NOMO-1 treated with dmso at 0.1 percent for 144 hours (cell line): ENCODE measurements at regions not wholly inside any gene's neighbourhood (a gene's known extent, or its start where the extent isn't known, plus 50 kb on each side); places are given as distances from the start of the nearest gene placed in this dataset.
A peak's percentile ranks its signal among the peaks of the same experiment; 100 is the strongest.
"Not testable (repeated sequence)": the region's sequence is repeated elsewhere in the genome, so short reads cannot be mapped to it uniquely, and the experiment has no call there.

ENCODE experiments used
- DNase-seq: peaks from one replicate; lab custom pipeline; 2025; ENCODE audit not compliant: unreplicated experiment; lab: John Stamatoyannopoulos, UW

DNA sequence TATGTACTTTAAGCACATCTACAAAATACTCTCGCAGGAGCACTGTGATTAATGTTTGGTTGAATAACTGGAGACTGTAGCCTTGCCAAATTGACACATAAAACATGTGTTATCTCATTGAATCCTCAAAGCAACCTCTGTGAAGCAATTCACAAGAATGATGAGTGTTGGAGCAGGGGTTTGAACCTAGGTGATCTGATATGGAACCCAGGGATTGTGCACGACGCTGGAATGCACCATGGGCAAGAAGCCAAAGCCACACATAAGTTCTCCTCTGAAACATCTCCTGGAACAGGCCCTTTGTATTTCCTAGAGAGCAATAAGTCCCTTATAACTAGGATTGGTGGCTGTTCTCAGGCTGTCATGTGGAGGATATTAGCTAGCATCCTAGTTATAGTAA is 124.6 kb upstream of the IVNS1ABP start:
- DNase-seq: no peak

DNA sequence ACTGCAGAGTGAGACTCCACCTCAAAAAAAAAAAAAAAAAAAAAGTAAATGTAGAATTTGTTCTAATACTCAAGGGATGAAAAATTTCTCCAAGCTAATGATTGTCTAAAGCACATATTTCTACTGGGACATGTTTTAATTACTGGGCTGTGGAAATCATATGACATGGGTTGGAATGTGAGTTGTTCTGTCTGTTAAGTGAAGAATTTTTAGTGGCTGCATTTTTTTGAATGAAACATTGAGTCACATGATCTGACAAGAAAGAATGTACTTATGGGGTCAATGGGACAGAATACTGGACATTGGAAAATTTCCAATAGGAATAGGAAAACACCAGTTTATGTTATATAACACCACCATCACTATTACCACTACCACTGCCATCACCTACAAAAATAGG is 123.8 kb upstream of the IVNS1ABP start:
- DNase-seq: no peak

DNA sequence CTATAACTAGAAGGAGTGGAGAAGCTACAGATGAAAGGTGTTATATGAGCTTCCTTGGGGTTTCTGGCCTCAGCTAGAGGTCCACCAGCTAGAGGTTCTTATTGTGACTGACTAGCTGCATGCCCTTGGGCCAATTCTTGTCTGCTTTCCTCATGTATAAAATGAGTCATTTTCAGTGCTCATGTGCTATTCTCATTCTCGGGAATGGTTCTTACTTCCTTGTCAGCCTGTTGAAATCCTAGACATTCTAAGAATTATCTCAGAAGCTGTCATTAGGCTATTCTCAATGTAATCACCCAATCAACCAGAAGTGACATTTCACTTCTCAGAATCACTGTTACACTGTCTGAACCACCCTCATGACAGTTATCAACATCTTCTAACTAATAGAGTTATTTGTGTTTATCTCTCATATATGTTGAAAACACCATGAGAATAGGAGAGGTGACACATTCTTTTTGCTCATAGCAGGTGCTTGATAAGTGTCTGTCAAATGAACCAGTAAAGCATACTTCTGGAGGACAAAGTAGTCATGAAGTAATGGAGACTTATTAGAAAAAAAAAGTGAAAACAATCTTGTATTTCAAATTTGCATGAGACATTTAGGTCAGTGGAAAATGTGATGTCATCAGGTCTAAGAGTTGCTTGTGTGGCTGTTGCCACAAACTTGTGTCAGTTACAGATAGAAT is 122.8 kb upstream of the IVNS1ABP start:
- DNase-seq: no peak

DNA sequence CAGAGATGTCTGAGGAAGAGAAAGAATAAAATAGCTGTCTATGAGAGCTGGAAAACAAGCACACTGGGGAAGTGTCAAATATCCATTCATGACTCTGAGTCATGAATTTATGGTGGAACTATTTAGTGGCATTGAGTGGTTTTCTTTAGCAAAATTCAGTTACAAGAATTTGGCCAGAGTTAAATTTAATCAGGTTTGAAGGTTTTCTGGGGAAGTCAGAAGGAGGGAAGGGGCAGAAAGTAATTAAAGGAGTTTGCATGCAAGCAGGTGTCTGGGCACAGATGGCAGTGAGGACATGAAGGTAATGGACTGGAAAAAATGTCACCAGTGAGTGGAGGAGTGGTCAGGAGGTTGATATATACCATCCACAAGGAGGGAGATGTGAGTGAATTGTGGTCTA is 121.9 kb upstream of the IVNS1ABP start:
- no peak for DNase-seq

DNA sequence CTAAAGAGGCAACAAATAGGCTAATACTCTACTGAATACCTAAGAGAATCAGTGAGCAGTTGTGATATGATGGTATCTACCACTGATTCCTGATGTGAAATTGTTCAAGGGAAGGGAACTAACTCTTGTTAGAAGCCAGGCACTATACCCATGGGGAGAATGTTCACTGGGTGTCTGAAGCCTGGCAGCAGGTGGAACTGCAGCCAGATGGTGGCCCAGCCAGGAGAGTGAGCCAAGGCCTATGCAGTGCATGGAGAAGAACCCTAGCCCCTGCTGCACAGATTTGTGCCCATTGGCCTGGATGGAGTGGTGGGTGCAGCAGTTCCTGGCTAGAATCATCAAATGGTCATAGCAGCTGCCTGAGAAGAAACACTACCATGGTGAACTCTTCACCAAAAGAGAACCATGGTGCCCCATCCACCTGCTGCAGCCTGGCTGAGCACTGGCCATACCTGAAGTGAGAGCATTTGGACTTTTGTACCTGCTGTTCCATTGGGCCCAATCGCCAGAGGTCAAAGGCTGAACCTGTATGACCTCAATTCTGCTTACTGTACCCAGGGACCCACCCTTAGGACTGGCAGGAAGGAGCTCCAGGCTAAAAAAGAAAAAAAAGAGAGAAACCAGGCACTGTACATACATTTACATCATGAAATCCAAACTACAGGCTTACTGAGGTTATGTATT is 118.8 kb upstream of the IVNS1ABP start:
- no peak for DNase-seq

DNA sequence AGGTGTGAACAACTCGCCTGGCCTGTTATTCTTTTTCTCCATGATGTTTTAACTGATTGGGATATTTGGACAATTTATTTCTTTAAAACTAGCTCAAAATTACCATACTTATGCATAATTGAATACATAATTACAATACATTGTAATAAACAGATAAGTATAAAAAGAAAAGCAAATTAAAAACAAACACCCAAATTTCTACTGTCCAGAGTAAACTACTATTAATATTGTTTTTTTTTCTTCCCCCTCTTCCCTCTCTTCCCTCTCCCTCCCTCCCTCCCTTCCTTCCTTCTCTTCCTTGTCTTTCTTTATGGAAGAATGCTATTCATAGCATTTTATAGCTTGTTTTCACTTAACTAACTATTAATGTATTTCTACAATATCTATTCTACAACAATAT is 117.7 kb upstream of the IVNS1ABP start:
- no peak for DNase-seq

DNA sequence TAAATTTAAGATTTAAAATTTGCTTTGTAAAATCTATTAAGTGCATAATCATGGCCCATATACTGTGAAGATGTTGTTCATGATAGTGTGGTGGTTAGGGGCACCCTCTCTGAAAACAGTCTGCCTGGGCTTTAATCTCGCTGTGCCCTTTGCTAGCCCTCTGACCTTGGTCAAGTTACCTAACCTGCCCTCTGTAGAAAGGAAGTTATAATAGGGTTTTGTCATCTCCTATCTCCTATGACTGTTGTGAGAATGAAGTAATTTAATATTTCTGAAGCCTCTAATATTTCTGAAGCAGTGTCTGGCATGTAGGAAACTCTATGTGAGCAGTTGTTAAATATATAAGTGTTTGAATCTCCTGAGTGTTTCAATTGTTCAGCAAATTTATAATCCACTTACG is 116.6 kb upstream of the IVNS1ABP start:
- DNase-seq: no peak

DNA sequence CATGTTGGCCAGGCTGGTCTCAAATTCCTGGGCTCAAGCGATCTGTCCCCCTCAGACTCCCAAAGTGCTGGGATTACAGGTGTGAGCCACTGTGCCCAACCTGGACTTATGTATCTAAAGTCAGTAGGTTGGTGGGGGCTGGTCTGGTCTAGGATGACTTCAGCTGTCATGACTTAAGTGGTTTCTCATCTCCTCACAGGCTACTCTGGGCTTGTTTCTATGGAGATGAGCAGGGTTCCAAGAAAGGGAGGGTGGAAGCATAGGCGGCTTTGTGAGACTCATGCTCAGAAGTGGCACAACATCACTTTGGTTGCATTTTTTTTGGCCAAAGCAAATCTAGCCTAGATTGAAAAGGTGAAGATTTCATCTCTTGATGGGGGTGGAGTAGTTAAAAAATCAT is 115.9 kb upstream of the IVNS1ABP start:
- DNase-seq: no peak

DNA sequence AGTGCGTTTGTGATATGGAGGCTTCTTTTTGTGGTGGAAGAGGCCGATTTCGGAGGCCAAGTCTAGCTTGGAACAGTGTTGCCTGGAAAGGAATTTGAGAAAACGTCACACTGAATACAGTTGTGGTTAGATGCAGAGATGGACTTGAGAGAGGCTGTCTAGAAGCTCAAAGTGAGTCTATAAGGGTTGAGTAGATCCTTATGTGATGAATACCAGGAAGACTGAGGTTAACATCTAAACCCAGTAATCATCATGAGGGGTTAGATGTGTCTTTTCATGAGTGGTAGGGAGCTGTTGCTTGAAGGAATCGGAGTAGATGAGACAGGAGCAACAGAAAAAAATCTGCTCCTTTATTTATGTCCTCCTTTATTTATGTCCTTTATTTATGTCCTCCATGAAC is 114.6 kb upstream of the IVNS1ABP start:
- no peak for DNase-seq

DNA sequence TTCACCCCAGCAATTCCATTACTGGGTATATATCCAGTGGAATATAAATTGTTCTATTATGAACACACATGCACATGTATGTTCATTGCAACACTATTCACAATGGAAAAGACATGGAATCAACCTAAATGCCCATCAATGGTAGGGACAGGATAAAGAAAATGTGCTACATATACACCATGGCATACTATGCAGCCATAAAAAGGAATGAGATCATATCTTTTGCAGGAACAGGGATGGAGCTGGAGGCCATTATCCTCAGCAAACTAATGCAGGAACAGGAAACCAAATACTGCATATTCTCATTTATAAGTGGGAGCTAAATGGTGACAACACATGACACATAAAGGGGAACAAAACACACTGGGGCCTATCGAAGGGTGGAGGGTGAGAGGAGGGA is 112.6 kb upstream of the IVNS1ABP start:
- DNase-seq: not testable (repeated sequence)

DNA sequence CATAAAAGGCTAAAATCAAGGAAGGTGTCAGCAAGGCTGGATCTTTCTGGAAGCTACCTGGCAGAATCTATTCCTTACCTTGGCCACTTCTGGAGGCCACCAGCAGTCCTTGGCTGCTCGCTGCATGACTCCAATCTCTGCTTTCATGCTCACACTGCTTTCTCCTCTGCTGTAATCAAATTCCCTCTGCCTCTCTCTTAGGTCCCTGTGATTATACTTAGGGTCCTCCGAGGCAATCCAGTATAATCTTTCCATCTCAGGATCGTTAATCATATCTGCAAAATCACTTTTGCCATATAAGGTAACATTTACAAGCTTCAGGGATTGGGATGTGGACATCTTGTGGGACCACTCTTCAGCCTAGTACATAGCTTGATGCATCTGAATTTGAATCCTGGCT is 110.7 kb upstream of the IVNS1ABP start:
- no peak for DNase-seq

DNA sequence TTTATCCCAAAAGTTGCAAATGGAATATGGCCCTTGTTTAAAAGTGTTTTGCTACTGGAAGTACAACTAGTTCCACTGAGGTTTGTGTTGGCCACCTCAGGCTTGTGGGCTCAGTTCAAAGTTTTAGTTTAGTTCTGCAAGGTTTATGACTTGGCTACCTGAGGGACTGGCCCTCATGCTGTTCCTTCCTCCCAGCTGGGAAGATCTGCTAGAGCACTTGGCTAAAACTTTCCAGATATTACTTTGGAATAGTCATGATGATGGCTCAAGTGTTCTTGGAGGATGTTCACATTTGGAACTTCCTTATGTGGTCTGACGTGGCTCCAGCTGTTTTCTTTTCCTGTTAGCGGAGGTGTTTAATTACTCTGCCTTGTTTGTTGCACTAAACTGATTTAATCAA is 110.2 kb upstream of the IVNS1ABP start:
- DNase-seq: no peak

DNA sequence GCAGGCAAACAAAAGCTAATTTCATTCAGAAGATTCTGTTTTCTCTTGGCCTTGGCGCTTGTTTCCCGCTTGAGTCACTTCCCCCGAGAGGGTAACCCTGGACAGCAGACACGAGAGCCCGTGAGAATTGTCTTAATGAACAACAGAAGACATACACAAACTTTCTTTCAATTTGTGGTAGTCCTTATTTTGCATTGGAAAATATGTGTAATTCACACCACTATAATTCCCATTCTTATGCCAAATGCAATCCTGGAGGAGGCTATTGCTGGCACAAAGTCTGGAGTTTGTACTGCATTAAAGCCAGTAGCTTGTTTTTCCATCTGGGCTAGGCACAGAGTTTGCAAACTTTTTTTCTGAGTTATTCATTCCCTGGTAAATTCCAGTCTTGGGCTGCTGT is 109.8 kb upstream of the IVNS1ABP start:
- DNase-seq: no peak

DNA sequence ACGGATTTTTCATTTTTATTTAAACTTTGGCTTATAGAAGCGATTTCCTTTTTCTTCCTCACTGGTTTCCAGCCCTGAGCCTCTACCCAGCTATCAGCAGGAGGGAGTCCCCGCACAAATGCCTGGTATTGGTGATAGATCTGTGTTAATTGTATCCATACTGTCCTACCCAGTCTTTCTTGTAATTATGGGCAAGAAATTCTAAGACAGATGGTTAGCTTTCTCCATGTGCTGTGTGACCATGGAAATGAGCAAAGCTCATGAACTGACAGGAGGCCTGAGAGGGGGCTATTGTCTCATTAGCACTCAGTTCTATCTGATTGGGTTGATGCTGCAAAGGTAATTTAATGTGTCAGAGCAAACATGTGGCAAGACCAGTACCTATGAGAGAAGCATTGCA is 108.1 kb upstream of the IVNS1ABP start:
- DNase-seq: no peak

DNA sequence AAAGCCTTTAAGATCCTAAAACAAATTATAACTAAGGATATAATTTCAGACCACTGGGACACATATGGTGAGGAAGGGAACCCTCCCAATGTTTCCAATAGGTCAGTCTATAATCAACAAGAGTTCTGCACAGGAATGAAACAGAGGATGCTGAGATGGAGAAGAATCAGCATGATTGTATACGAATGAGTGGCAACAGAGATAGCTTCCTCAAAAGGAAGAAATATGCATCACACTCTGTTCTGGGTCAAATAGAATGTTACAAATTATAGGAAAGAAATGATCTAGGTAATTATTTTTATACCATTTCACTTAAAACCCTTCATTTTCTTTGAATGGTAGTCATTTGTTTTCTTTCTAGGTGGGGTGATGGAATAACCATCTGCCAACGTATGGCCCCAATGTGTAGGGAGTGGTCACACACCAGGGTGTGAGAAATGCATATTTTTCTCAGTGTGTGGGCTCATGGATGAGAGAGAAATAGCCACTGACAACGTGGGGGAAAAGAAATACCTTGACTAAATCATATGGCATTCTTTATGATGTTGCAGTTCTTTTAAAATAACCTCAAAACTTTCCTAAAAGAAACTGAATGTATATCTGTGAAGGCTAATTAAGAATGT is 104.6 kb upstream of the IVNS1ABP start:
- no peak for DNase-seq

DNA sequence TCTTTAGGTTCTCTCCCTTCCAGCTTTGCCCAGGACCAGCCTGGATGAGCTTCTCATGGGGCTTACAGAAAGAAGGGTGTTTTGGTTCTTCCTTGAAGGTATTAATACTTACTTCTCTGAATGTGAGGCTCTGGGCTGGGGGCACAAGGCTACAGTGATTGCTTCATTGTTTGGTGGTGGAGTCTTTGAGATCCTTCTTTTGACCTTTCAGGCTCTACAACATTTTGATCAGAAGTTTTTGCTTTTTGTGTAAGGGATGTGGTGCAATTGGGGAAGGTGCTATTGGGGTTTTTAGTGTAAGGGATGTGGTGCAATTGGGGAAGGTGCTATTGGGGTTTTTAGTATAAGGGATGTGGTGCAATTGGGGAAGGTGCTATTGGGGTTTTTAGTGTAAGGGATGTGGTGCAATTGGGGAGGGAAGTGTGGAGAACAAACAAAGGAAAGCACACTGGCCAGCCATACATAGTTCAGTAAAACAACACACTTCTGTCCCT is 103.6 kb upstream of the IVNS1ABP start:
- DNase-seq: peak; percentile 38

DNA sequence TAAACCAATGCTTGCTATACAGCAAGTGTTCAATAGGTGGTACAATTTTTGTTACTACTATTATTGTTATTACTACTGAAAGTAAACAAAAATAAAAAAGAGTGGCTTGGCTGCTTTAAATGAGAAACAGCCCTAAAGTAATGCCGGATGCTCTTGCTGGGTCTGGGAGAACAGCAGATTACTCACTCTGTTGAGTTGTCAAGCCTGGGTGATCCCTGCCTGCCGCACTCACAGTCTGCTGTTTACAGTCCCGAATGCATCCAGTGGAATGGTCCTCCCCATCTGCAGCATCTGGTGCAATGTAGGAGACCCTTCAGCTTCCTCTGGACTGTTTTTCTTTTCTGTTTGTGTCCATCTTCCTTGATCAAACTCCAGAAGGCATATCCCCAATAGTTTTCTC is 102.7 kb upstream of the IVNS1ABP start:
- DNase-seq: no peak

DNA sequence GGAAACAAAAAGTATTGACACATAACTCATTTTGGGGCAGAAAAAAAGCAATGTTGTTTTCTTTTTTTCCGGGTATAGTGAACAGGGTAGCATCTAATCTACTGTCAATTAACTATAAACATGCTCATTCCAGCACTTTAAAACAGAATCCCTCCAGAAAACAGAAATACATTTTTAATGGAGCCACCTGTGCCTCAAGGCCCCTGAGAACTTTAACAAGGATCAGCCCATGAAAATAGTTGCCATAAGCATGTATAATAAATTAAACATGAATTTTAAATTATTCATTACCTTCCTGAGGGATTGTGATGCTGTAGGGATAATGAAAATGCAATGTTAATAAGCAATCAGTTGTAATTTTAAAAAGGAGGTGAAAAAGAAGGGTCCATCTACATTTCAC is 101.4 kb upstream of the IVNS1ABP start:
- no peak for DNase-seq

DNA sequence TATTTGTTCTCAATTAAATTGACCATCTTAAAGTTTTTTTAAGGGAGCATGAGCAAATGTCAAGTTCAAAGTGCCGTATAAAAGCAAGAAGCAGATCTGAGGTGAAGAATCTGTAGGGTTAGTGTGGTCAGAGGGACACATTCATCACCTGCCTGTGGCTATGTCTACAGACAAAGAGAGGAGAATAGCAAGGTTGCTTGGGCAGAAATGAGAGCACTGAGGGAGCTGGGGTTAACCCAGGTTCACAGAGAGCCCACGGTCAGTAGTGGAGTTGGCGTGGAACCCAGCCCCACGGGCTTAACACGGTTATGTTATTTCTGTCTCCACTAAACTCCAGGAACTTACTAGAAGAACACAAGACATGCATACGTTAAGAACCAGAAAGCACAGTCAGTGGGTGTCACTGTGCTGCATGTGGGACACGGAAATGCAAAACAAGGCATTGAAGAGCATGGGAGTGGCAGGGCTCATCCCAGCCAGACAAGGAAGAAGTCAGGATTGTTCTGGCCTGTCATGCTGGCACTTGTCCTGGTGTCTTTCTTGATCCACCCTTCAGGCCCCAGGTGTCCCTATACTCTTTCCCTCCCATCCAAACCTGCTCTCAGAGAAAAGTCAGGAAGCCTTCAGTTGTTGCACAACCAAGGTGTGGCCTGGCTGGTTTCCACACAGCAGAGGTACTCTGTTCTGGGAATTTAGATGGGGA is 95.5 kb upstream of the IVNS1ABP start:
- DNase-seq: no peak

DNA sequence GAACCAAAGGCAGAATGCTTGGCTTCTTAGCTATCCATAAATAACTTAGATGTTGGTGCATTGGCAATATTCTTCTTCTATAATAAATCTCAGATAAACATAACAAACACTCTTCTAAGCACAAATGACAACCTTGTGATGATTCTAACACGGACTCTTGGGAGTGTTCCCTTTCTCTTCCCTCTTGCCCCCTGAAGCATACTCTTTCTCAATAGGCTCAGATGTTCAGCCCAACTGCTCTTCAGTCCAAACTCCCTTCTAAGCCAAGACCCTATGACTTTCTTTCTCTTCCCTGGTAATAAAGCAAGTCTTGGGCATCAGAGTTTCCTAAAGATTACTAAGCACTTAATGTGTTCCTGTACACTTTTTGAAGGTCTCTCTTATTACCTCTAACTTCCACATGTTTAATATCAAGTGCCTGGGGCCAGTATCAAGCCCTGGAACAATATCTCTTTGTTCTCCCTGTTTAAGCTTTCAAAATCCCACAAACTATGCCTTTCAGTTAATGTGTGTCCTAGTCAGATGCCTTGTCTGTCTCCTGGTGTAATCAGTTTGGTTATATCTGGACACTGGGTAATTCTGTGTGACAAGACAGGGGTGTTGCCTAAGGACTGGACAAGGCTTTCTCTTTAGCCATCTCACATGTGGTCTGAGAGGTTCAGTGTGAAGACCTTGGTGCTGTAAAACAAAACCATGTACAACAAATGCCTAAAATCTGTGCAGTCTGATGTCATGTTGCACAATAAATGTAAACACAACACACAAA is 92.9 kb upstream of the IVNS1ABP start:
- DNase-seq: no peak

DNA sequence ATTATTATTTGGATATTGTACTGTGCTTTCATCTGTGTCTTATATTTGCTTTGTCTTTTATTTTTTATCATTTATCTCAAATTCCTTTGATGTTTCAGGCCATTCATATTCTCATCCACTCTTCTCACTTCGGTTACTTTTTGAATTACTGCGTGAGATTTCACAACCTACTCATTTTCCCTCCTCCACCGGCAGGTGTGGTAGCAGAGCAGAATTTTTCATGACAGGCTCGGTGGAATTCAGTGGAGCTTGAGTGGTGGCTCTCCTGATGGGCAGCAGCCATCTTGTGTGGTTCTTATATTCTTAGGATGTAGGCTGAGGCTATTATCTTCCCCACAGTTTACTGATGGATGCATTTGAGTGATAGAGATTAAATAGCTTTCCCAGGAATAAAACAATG is 92.3 kb upstream of the IVNS1ABP start:
- no peak for DNase-seq
